HEK293 (cell line): ENCODE measurements at regions not wholly inside any gene's neighbourhood (a gene's known extent, or its start where the extent isn't known, plus 50 kb on each side); places are given as distances from the start of the nearest gene placed in this dataset.

ENCODE experiments used
- CTCF ChIA-PET: fragments of 350-600 bp; formaldehyde crosslinking; extraction: SDS; loops from one replicate; lab custom pipeline; 2021; ENCODE audit warnings: antibody characterized with exemption; lab: Yijun Ruan, JAX
- POLR2A ChIA-PET: fragments of 300-600 bp; formaldehyde crosslinking; extraction: SDS; loops from one replicate; lab custom pipeline; 2020; ENCODE audit warnings: antibody characterized with exemption, inconsistent platforms; lab: Yijun Ruan, JAX
- H3K27ac ChIP-seq: fragments of 200-500 bp; sonication (Bioruptor generic); 2 replicates; pipeline ENCODE4 v1.5.1; 2014; ENCODE audit warnings: low read depth, low read length, control low read depth, inconsistent platforms; ENCODE audit errors: extremely low read depth
- H3K36me3 ChIP-seq, 2 experiments: fragments of 200-500 bp in 1 of 2; sonication (Bioruptor generic) in 1 of 2; 1 replicate in 1 of 2; 2 replicates in 1 of 2; pipeline ENCODE4 v1.5.1; 2014 to 2017; ENCODE audit warnings: inconsistent platforms in 2 of 2, low read length in 2 of 2; ENCODE audit not compliant: control insufficient read depth in 2 of 2, insufficient read depth in 1 of 2
- H3K4me1 ChIP-seq: fragments of 200-500 bp; sonication (Bioruptor generic); 2 replicates; pipeline ENCODE4 v1.5.1; 2014; ENCODE audit warnings: mild to moderate bottlenecking, low read length, inconsistent platforms; ENCODE audit not compliant: control insufficient read depth, insufficient read depth
- H3K4me3 ChIP-seq: 2 replicates; pipeline ENCODE4 v1.5.1; 2011; ENCODE audit warnings: low read depth, mild to moderate bottlenecking, control low read depth, low read length, moderate library complexity
- H3K9me3 ChIP-seq: fragments of 200-500 bp; sonication (Bioruptor generic); 2 replicates; pipeline ENCODE4 v1.5.1; 2014; ENCODE audit warnings: low read depth, low read length, inconsistent platforms; ENCODE audit not compliant: control insufficient read depth, insufficient read depth
- GFI1B ChIP-seq: fragments of 450-650 bp; formaldehyde crosslinking; IDR thresholded peaks from 2 replicates; pipeline ENCODE4 v1.5.1; 2016; ENCODE audit warnings: missing biosample characterization, missing genetic modification characterization
- GLI2 ChIP-seq: fragments of 450-650 bp; formaldehyde crosslinking; IDR thresholded peaks from 2 replicates; pipeline ENCODE4; 2017; ENCODE audit warnings: missing biosample characterization, missing genetic modification characterization, low read depth, borderline replicate concordance
- GLIS2 ChIP-seq: fragments of 450-650 bp; formaldehyde crosslinking; IDR thresholded peaks from 2 replicates; pipeline ENCODE4 v1.5.1; 2016; ENCODE audit warnings: missing biosample characterization, missing genetic modification characterization
- KLF16 ChIP-seq: fragments of 450-650 bp; formaldehyde crosslinking; IDR thresholded peaks from 2 replicates; pipeline ENCODE4 v1.5.1; 2017; ENCODE audit warnings: missing biosample characterization, missing genetic modification characterization
- MZF1 ChIP-seq: fragments of 450-650 bp; formaldehyde crosslinking; IDR thresholded peaks from 2 replicates; pipeline ENCODE4 v1.5.1; 2017; ENCODE audit warnings: missing biosample characterization, missing genetic modification characterization, borderline replicate concordance
- PRDM1 ChIP-seq: fragments of 450-650 bp; formaldehyde crosslinking; IDR thresholded peaks from 2 replicates; pipeline ENCODE4; 2016; ENCODE audit warnings: missing biosample characterization, missing genetic modification characterization
- SP2 ChIP-seq: fragments of 450-650 bp; formaldehyde crosslinking; IDR thresholded peaks from 2 replicates; pipeline ENCODE4 v1.5.1; 2016; ENCODE audit warnings: missing biosample characterization, missing genetic modification characterization
- YY1 ChIP-seq: fragments of 450-650 bp; formaldehyde crosslinking; IDR thresholded peaks from 2 replicates; pipeline ENCODE4 v1.5.1; 2018; ENCODE audit warnings: missing biosample characterization, missing genetic modification characterization
- ZFHX2 ChIP-seq: fragments of 450-650 bp; formaldehyde crosslinking; conservative IDR thresholded peaks from 2 replicates; pipeline ENCODE4 v1.5.1; 2016; ENCODE audit warnings: missing biosample characterization, missing genetic modification characterization
- ZFP37 ChIP-seq: fragments of 450-650 bp; formaldehyde crosslinking; IDR thresholded peaks from 2 replicates; pipeline ENCODE4 v1.5.1; 2016; ENCODE audit warnings: missing biosample characterization, missing genetic modification characterization
- ZFP69B ChIP-seq: fragments of 450-650 bp; formaldehyde crosslinking; IDR thresholded peaks from 2 replicates; pipeline ENCODE4 v1.5.1; 2016; ENCODE audit warnings: missing biosample characterization, missing genetic modification characterization
- ZNF140 ChIP-seq: fragments of 450-650 bp; formaldehyde crosslinking; IDR thresholded peaks from 2 replicates; pipeline ENCODE4 v1.5.1; 2016; ENCODE audit warnings: missing biosample characterization, missing genetic modification characterization
- ZNF175 ChIP-seq: fragments of 450-650 bp; formaldehyde crosslinking; IDR thresholded peaks from 2 replicates; pipeline ENCODE4 v1.5.1; 2016; ENCODE audit warnings: missing biosample characterization, missing genetic modification characterization
- ZNF311 ChIP-seq: fragments of 450-650 bp; formaldehyde crosslinking; IDR thresholded peaks from 2 replicates; pipeline ENCODE4 v1.5.1; 2017; ENCODE audit warnings: missing biosample characterization, missing genetic modification characterization, borderline replicate concordance
- ZNF354C ChIP-seq: fragments of 450-650 bp; formaldehyde crosslinking; IDR thresholded peaks from 2 replicates; pipeline ENCODE4 v1.5.1; 2016; ENCODE audit warnings: missing biosample characterization, missing genetic modification characterization, low read depth, borderline replicate concordance
- ZNF501 ChIP-seq: fragments of 450-650 bp; formaldehyde crosslinking; IDR thresholded peaks from 2 replicates; pipeline ENCODE4 v1.5.1; 2016; ENCODE audit warnings: missing biosample characterization, missing genetic modification characterization
- ZNF510 ChIP-seq: fragments of 450-650 bp; formaldehyde crosslinking; IDR thresholded peaks from 2 replicates; pipeline ENCODE4 v1.5.1; 2018; ENCODE audit warnings: mild to moderate bottlenecking, missing genetic modification characterization, missing biosample characterization; ENCODE audit not compliant: insufficient replicate concordance
- ZNF521 ChIP-seq: fragments of 450-650 bp; formaldehyde crosslinking; IDR thresholded peaks from 2 replicates; pipeline ENCODE4 v1.5.1; 2017; ENCODE audit warnings: missing biosample characterization, mild to moderate bottlenecking, missing genetic modification characterization
- ZNF571 ChIP-seq: fragments of 450-650 bp; formaldehyde crosslinking; IDR thresholded peaks from 2 replicates; pipeline ENCODE4 v1.5.0; 2017; ENCODE audit warnings: missing biosample characterization, missing genetic modification characterization
- ZNF610 ChIP-seq: fragments of 450-650 bp; formaldehyde crosslinking; IDR thresholded peaks from 2 replicates; pipeline ENCODE4 v1.5.1; 2016; ENCODE audit warnings: missing biosample characterization, missing genetic modification characterization, borderline replicate concordance
- ZNF621 ChIP-seq: fragments of 450-650 bp; formaldehyde crosslinking; IDR thresholded peaks from 2 replicates; pipeline ENCODE4 v1.5.1; 2017; ENCODE audit warnings: missing biosample characterization, missing genetic modification characterization
- ZNF626 ChIP-seq: fragments of 450-650 bp; sonication (Bioruptor Pico); formaldehyde crosslinking; IDR thresholded peaks from 2 replicates; pipeline ENCODE4 v1.5.1; 2018; ENCODE audit warnings: missing biosample characterization, missing genetic modification characterization, inconsistent platforms
- ZNF629 ChIP-seq: fragments of 450-650 bp; formaldehyde crosslinking; IDR thresholded peaks from 2 replicates; pipeline ENCODE4 v1.5.1; 2017; ENCODE audit warnings: missing biosample characterization, missing genetic modification characterization
- ZNF747 ChIP-seq: fragments of 450-650 bp; formaldehyde crosslinking; IDR thresholded peaks from 2 replicates; pipeline ENCODE4 v1.5.1; 2016; ENCODE audit warnings: missing biosample characterization, missing genetic modification characterization
- ZSCAN30 ChIP-seq: fragments of 450-650 bp; IDR thresholded peaks from 2 replicates; pipeline ENCODE4 v1.5.1; 2018; ENCODE audit warnings: missing biosample characterization, mild to moderate bottlenecking, missing genetic modification characterization, moderate library complexity
- TF ChIP-seq, protein P1 (sequence below): fragments of 450-650 bp; formaldehyde crosslinking; IDR thresholded peaks from 2 replicates; pipeline ENCODE4 v1.5.1; 2016; ENCODE audit warnings: missing biosample characterization, missing genetic modification characterization
- TF ChIP-seq, protein P2 (sequence below): fragments of 450-650 bp; formaldehyde crosslinking; IDR thresholded peaks from 2 replicates; pipeline ENCODE4; 2016; ENCODE audit warnings: missing biosample characterization, missing genetic modification characterization
- TF ChIP-seq, protein P3 (sequence below): IDR thresholded peaks from 2 replicates; pipeline ENCODE4 v1.6.1; 2011; ENCODE audit warnings: mild to moderate bottlenecking, low read depth, low read length, borderline replicate concordance
- TF ChIP-seq, protein P4 (sequence below): fragments of 450-650 bp; formaldehyde crosslinking; IDR thresholded peaks from 2 replicates; pipeline ENCODE4 v1.5.1; 2016; ENCODE audit warnings: missing biosample characterization, missing genetic modification characterization
- TF ChIP-seq, protein P5 (sequence below): fragments of 450-650 bp; formaldehyde crosslinking; IDR thresholded peaks from 2 replicates; pipeline ENCODE4 v1.5.1; 2016; ENCODE audit warnings: missing biosample characterization, missing genetic modification characterization
- TF ChIP-seq, protein P6 (sequence below): fragments of 450-650 bp; formaldehyde crosslinking; IDR thresholded peaks from 2 replicates; pipeline ENCODE4 v1.5.1; 2016; ENCODE audit warnings: missing biosample characterization, missing genetic modification characterization

DNA sequence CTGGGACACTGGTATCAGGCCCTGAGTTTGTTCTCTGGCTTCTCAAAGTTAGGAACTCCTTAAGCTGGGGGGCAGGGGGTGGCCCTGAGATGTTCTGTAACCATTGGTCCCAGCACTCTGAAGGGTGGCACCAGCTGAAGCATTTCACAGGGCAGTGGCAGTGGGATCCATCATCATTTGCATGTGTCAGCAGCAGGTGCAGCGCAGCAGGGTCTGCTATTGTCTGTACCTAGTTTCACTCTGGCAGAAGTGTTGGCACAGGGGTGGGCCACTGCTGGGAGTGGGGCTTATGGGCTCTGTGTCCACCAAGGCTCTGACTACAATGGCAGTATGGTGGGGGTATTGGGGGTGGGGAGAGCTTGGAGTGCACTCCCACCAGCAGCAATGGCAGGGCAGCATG, 460.4 kb upstream of the ZNF804A start:
- Histone ChIP-seq H3K9me3 (no peaks in the 10 kb centered on the region), H3K4me1 (no peaks in the 10 kb centered on the region), H3K27ac (no peak overlapping the region), H3K4me3 (no peak overlapping the region), H3K36me3 (no peaks in the 10 kb centered on the region)
- TF ChIP-seq ZSCAN30 (tag by site-specific recombination): no peak
- no peak for TF ChIP-seq PRDM1 (tag by site-specific recombination)
- TF ChIP-seq, protein P1, sequence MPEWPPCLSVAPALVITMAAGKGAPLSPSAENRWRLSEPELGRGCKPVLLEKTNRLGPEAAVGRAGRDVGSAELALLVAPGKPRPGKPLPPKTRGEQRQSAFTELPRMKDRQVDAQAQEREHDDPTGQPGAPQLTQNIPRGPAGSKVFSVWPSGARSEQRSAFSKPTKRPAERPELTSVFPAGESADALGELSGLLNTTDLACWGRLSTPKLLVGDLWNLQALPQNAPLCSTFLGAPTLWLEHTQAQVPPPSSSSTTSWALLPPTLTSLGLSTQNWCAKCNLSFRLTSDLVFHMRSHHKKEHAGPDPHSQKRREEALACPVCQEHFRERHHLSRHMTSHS (tag by site-specific recombination): no peak
- TF ChIP-seq, protein P2, sequence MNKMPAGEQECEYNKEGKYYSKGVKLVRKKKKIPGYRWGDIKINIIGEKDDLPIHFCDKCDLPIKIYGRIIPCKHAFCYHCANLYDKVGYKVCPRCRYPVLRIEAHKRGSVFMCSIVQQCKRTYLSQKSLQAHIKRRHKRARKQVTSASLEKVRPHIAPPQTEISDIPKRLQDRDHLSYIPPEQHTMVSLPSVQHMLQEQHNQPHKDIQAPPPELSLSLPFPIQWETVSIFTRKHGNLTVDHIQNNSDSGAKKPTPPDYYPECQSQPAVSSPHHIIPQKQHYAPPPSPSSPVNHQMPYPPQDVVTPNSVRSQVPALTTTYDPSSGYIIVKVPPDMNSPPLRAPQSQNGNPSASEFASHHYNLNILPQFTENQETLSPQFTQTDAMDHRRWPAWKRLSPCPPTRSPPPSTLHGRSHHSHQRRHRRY (tag by site-specific recombination): no peak
- no peak for TF ChIP-seq ZNF175 (tag by site-specific recombination)
- no peak for TF ChIP-seq ZNF747 (tag by site-specific recombination)
- no peak for TF ChIP-seq ZNF510 (tag by site-specific recombination)
- TF ChIP-seq ZFP69B (tag by site-specific recombination): no peak
- no peak for TF ChIP-seq ZFHX2
- no peak for TF ChIP-seq GLIS2 (tag by site-specific recombination)
- no peak for TF ChIP-seq GLI2 (tag by site-specific recombination)
- no peak for TF ChIP-seq ZNF140 (tag by site-specific recombination)
- TF ChIP-seq ZNF610 (tag by site-specific recombination): no peak
- TF ChIP-seq, protein P3, sequence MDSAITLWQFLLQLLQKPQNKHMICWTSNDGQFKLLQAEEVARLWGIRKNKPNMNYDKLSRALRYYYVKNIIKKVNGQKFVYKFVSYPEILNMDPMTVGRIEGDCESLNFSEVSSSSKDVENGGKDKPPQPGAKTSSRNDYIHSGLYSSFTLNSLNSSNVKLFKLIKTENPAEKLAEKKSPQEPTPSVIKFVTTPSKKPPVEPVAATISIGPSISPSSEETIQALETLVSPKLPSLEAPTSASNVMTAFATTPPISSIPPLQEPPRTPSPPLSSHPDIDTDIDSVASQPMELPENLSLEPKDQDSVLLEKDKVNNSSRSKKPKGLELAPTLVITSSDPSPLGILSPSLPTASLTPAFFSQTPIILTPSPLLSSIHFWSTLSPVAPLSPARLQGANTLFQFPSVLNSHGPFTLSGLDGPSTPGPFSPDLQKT: no peak
- no peak for TF ChIP-seq ZNF626 (tag by site-specific recombination)
- no peak for TF ChIP-seq ZNF571 (tag by site-specific recombination)
- ChIA-PET CTCF (no interaction called here), POLR2A (no interaction called here)

DNA sequence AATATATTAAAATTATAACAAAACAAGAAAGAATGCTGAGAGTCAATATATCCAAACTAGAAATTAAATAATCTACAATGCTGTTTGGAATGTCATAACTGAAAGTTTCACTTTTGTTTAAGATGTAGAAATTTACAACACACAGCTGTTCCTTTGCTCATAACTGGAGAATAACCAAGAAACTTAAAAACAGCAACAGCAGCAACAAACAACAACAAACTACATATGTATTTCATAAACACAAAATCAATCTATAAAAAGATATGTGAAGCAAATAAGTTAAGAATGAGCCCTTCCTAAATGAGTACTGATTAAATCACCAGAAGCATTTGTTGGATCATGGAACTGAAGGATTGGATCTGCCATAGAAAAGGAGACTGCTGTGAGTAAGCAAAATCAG, 456.5 kb upstream of the ZNF804A start:
- no peaks in the 10 kb centered on the region for H3K36me3 ChIP-seq
- no peaks in the 10 kb centered on the region for H3K4me1 ChIP-seq
- H3K9me3 ChIP-seq: no peaks in the 10 kb centered on the region
- ChIA-PET POLR2A (no interaction called here), CTCF (no interaction called here)
- H3K27ac ChIP-seq: no peak overlapping the region
- no peak overlapping the region for H3K4me3 ChIP-seq
- TF ChIP-seq GFI1B: no peak
- TF ChIP-seq MZF1: no peak
- TF ChIP-seq ZFP37 (tag by site-specific recombination): no peak
- TF ChIP-seq, protein P4, sequence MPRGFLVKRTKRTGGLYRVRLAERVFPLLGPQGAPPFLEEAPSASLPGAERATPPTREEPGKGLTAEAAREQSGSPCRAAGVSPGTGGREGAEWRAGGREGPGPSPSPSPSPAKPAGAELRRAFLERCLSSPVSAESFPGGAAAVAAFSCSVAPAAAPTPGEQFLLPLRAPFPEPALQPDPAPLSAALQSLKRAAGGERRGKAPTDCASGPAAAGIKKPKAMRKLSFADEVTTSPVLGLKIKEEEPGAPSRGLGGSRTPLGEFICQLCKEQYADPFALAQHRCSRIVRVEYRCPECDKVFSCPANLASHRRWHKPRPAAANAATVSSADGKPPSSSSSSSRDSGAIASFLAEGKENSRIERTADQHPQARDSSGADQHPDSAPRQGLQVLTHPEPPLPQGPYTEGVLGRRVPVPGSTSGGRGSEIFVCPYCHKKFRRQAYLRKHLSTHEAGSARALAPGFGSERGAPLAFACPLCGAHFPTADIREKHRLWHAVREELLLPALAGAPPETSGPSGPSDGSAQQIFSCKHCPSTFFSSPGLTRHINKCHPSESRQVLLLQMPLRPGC (tag by site-specific recombination): no peak
- no peak for TF ChIP-seq SP2 (tag by site-specific recombination)
- TF ChIP-seq ZNF175 (tag by site-specific recombination): no peak
- no peak for TF ChIP-seq ZNF521 (tag by site-specific recombination)
- TF ChIP-seq, protein P5, sequence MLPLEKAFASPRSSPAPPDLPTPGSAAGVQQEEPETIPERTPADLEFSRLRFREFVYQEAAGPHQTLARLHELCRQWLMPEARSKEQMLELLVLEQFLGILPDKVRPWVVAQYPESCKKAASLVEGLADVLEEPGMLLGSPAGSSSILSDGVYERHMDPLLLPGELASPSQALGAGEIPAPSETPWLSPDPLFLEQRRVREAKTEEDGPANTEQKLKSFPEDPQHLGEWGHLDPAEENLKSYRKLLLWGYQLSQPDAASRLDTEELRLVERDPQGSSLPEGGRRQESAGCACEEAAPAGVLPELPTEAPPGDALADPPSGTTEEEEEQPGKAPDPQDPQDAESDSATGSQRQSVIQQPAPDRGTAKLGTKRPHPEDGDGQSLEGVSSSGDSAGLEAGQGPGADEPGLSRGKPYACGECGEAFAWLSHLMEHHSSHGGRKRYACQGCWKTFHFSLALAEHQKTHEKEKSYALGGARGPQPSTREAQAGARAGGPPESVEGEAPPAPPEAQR (tag by site-specific recombination): no peak
- TF ChIP-seq ZNF311 (tag by site-specific recombination): no peak
- no peak for TF ChIP-seq ZNF354C (tag by site-specific recombination)
- no peak for TF ChIP-seq YY1 (tag by site-specific recombination)
- no peak for TF ChIP-seq ZNF621
- no peak for TF ChIP-seq ZNF629 (tag by site-specific recombination)
- no peak for TF ChIP-seq KLF16
- no peak for TF ChIP-seq ZNF501 (tag by site-specific recombination)
- TF ChIP-seq, protein P6, sequence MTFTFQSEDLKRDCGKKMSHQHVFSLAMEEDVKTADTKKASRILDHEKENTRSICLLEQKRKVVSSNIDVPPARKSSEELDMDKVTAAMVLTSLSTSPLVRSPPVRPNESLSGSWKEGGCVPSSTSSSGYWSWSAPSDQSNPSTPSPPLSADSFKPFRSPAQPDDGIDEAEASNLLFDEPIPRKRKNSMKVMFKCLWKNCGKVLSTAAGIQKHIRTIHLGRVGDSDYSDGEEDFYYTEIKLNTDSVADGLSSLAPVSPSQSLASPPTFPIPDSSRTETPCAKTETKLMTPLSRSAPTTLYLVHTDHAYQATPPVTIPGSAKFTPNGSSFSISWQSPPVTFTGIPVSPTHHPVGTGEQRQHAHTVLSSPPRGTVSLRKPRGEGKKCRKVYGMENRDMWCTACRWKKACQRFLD (tag by site-specific recombination): no peak
